Mesenchymal stem cell (in vitro differentiated cells and primary cell): ENCODE measurements at regions not wholly inside any gene's neighbourhood (a gene's known extent, or its start where the extent isn't known, plus 50 kb on each side); places are given as distances from the start of the nearest gene placed in this dataset.

ENCODE experiments used
- DNase-seq: peaks from one replicate; pipeline ENCODE4 v3.0.0-alpha.2; 2013
- H2AFZ ChIP-seq: one replicate; pipeline ENCODE4 v1.6.1; 2013; ENCODE audit warnings: low read depth, mild to moderate bottlenecking, control low read depth, inconsistent platforms, low read length, moderate library complexity
- H2AK5ac ChIP-seq: 2 replicates; pipeline ENCODE4 v1.6.1; 2013; ENCODE audit warnings: low read length, moderate library complexity, mild to moderate bottlenecking, inconsistent platforms; ENCODE audit not compliant: severe bottlenecking
- H2BK120ac ChIP-seq: one replicate; pipeline ENCODE4 v1.6.1; 2013; ENCODE audit warnings: low read depth, mild to moderate bottlenecking, inconsistent platforms, low read length, moderate library complexity
- H2BK12ac ChIP-seq, 2 experiments: one replicate each; pipeline ENCODE4 v1.6.1; 2013; ENCODE audit warnings: inconsistent platforms in 2 of 2, low read length in 2 of 2, mild to moderate bottlenecking in 2 of 2, moderate library complexity in 2 of 2, control low read depth in 1 of 2
- H2BK15ac ChIP-seq: one replicate; pipeline ENCODE4 v1.6.1; 2013; ENCODE audit warnings: mild to moderate bottlenecking, low read depth, inconsistent platforms; ENCODE audit not compliant: poor library complexity, severe bottlenecking
- H2BK5ac ChIP-seq: 2 replicates; pipeline ENCODE4 v1.6.1; 2013; ENCODE audit warnings: low read depth, mild to moderate bottlenecking, low read length, control low read depth, inconsistent platforms; ENCODE audit not compliant: poor library complexity, severe bottlenecking
- H3K14ac ChIP-seq, 2 experiments: one replicate each; pipeline ENCODE4 v1.6.1; 2013; ENCODE audit warnings: inconsistent platforms in 2 of 2, low read length in 2 of 2, control low read depth in 1 of 2, mild to moderate bottlenecking in 1 of 2, moderate library complexity in 1 of 2
- H3K18ac ChIP-seq, 2 experiments: one replicate each; pipeline ENCODE4 v1.6.1; 2013; ENCODE audit warnings: inconsistent platforms in 2 of 2, low read length in 2 of 2, control low read depth in 1 of 2, low read depth in 1 of 2, mild to moderate bottlenecking in 1 of 2
- H3K23ac ChIP-seq, 2 experiments: one replicate each; pipeline ENCODE4 v1.6.1; 2013; ENCODE audit warnings: inconsistent platforms in 2 of 2, low read length in 2 of 2, mild to moderate bottlenecking in 2 of 2, moderate library complexity in 2 of 2, control low read depth in 1 of 2
- H3K27ac ChIP-seq: 2 replicates; pipeline ENCODE4 v1.5.1; 2013; ENCODE audit warnings: mild to moderate bottlenecking, moderate library complexity, low read length, control low read depth, inconsistent platforms; ENCODE audit not compliant: poor library complexity, severe bottlenecking
- H3K27me3 ChIP-seq, 2 experiments: 2 replicates each; pipeline versions ENCODE4 v1.6.1 to v1.7.0; 2013; ENCODE audit warnings: low read length in 2 of 2, mild to moderate bottlenecking in 2 of 2, moderate library complexity in 2 of 2, control low read depth in 1 of 2, inconsistent platforms in 1 of 2; ENCODE audit not compliant: control insufficient read depth in 1 of 2, insufficient read depth in 1 of 2
- H3K36me3 ChIP-seq, 2 experiments: 2 replicates each; pipeline versions ENCODE4 v1.6.1 to v1.7.0; 2013; ENCODE audit warnings: low read length in 2 of 2, control low read depth in 1 of 2, inconsistent platforms in 1 of 2, low read depth in 1 of 2, mild to moderate bottlenecking in 1 of 2; ENCODE audit not compliant: insufficient read depth in 2 of 2, control insufficient read depth in 1 of 2
- H3K4ac ChIP-seq, 2 experiments: one replicate each; pipeline ENCODE4 v1.6.1; 2013; ENCODE audit warnings: inconsistent platforms in 2 of 2, low read length in 2 of 2, mild to moderate bottlenecking in 2 of 2, moderate library complexity in 2 of 2, control low read depth in 1 of 2, low read depth in 1 of 2
- H3K4me1 ChIP-seq: 2 replicates; pipeline ENCODE4 v1.6.1; 2013; ENCODE audit warnings: low read depth, low read length, control low read depth; ENCODE audit not compliant: control insufficient read depth, insufficient read depth
- H3K4me2 ChIP-seq: 2 replicates; pipeline ENCODE4 v1.6.1; 2013; ENCODE audit warnings: low read length, mild to moderate bottlenecking, inconsistent platforms; ENCODE audit not compliant: poor library complexity, severe bottlenecking
- H3K4me3 ChIP-seq, 2 experiments: 2 replicates each; pipeline versions ENCODE4 v1.5.1 to v1.7.0; 2013; ENCODE audit warnings: low read length in 2 of 2, mild to moderate bottlenecking in 2 of 2, control low read depth in 1 of 2, low read depth in 1 of 2; ENCODE audit not compliant: insufficient read depth in 1 of 2
- H3K79me1 ChIP-seq: replicated peaks from 2 replicates; pipeline ENCODE4 v1.6.1; 2013; ENCODE audit warnings: mild to moderate bottlenecking, control low read depth, low read length, inconsistent platforms; ENCODE audit not compliant: poor library complexity, severe bottlenecking
- H3K9ac ChIP-seq: 2 replicates; pipeline ENCODE4 v1.7.0; 2013; ENCODE audit warnings: mild to moderate bottlenecking, low read length, moderate library complexity
- H3K9me3 ChIP-seq: 2 replicates; pipeline ENCODE4 v1.7.0; 2013; ENCODE audit warnings: mild to moderate bottlenecking, low read length; ENCODE audit not compliant: control insufficient read depth
- H4K8ac ChIP-seq: one replicate; pipeline ENCODE4 v1.6.1; 2013; ENCODE audit warnings: inconsistent platforms, mild to moderate bottlenecking, low read length, moderate library complexity
- H4K91ac ChIP-seq: one replicate; pipeline ENCODE4 v1.6.1; 2013; ENCODE audit warnings: mild to moderate bottlenecking, low read length, inconsistent platforms
- WGBS: methylation state at CpG from one replicate; pipeline ENCODE4 v1.1.7; 2013; ENCODE audit warnings: mixed read lengths; 5-methylcytosine and 5-hydroxymethylcytosine counted together

- no peak overlapping the region for H3K4ac ChIP-seq
- no peak overlapping the region for H3K4me2 ChIP-seq
- no peak overlapping the region for H2BK120ac ChIP-seq
- H3K14ac ChIP-seq, result no peak overlapping the region
- H2AFZ ChIP-seq, result no peak overlapping the region
- no peak overlapping the region for H4K91ac ChIP-seq
- peaks cover 0 to 5% of the 10 kb centered on the region in 2 experiments for H3K27me3 ChIP-seq
- WGBS, result 84% methylated on average over 6 of the region's 6 CpGs
- DNase-seq, result no peak
- no peaks in the 10 kb centered on the region for H3K9me3 ChIP-seq
- no peak overlapping the region for H4K8ac ChIP-seq
- H3K27ac ChIP-seq, result no peak overlapping the region
- H3K79me1 ChIP-seq, result no peaks in the 10 kb centered on the region
- H3K4me3 ChIP-seq, result no peak overlapping the region
- no peaks in the 10 kb centered on the region for H3K36me3 ChIP-seq
- H2BK5ac ChIP-seq, result no peak overlapping the region
- H2BK15ac ChIP-seq, result no peak overlapping the region
- H3K23ac ChIP-seq, result no peak overlapping the region
- no peak overlapping the region for H3K9ac ChIP-seq
- H2BK12ac ChIP-seq, result no peak overlapping the region
- no peak overlapping the region for H3K18ac ChIP-seq
- no peaks in the 10 kb centered on the region for H3K4me1 ChIP-seq
- no peak overlapping the region for H2AK5ac ChIP-seq
These were observed 79.1 kb upstream of the MYCN start for GRCh38 chr2:15861172-15861822.

- DNase-seq, result no peak
- Histone ChIP-seq H3K27me3 (peaks cover 0 to 5% of the 10 kb centered on the region in 2 experiments), H3K18ac (no peak overlapping the region), H3K27ac (no peak overlapping the region), H2BK12ac (no peak overlapping the region), H4K91ac (no peak overlapping the region), H3K36me3 (no peaks in the 10 kb centered on the region), H2BK5ac (no peak overlapping the region), H3K79me1 (no peaks in the 10 kb centered on the region), H3K14ac (no peak overlapping the region), H2BK15ac (no peak overlapping the region), H3K9ac (no peak overlapping the region), H3K4me1 (no peaks in the 10 kb centered on the region), H3K9me3 (no peaks in the 10 kb centered on the region), H3K4me3 (no peak overlapping the region), H3K4ac (no peak overlapping the region), H3K4me2 (no peak overlapping the region), H2AFZ (no peak overlapping the region), H4K8ac (no peak overlapping the region), H2AK5ac (no peak overlapping the region), H3K23ac (no peak overlapping the region), H2BK120ac (no peak overlapping the region)
- no CpG with 5 or more reads among the region's 1 CpG for WGBS
These were observed 78.5 kb upstream of the MYCN start for GRCh38 chr2:15861898-15862297.

GRCh38 chr2:15863089-15863488, 77.3 kb upstream of the MYCN start:
- Histone ChIP-seq H3K18ac (no peak overlapping the region), H3K9ac (no peak overlapping the region), H3K79me1 (no peaks in the 10 kb centered on the region), H2BK5ac (no peak overlapping the region), H2AFZ (no peak overlapping the region), H3K4me3 (no peak overlapping the region), H4K91ac (no peak overlapping the region), H3K14ac (no peak overlapping the region), H3K9me3 (no peaks in the 10 kb centered on the region), H3K23ac (no peak overlapping the region), H3K27me3 (no peaks in the 10 kb centered on the region), H3K4me2 (no peak overlapping the region), H2AK5ac (no peak overlapping the region), H2BK15ac (no peak overlapping the region), H3K4me1 (no peaks in the 10 kb centered on the region), H2BK12ac (no peak overlapping the region), H3K36me3 (no peaks in the 10 kb centered on the region), H3K4ac (no peak overlapping the region), H4K8ac (no peak overlapping the region), H2BK120ac (no peak overlapping the region), H3K27ac (no peak overlapping the region)
- WGBS, result 80% methylated on average over 1 of the region's 2 CpGs
- DNase-seq, result no peak

- H3K4ac ChIP-seq, result no peak overlapping the region
- no peak overlapping the region for H2AFZ ChIP-seq
- no peak overlapping the region for H2BK120ac ChIP-seq
- no peak overlapping the region for H3K23ac ChIP-seq
- no peak overlapping the region for H2BK15ac ChIP-seq
- no peak overlapping the region for H3K27ac ChIP-seq
- H3K9me3 ChIP-seq, result no peaks in the 10 kb centered on the region
- H3K79me1 ChIP-seq, result no peaks in the 10 kb centered on the region
- no peak overlapping the region for H3K4me2 ChIP-seq
- no peak overlapping the region for H3K9ac ChIP-seq
- H2BK12ac ChIP-seq, result no peak overlapping the region
- WGBS, result 96% methylated on average over 3 of the region's 5 CpGs
- H3K18ac ChIP-seq, result no peak overlapping the region
- H2AK5ac ChIP-seq, result no peak overlapping the region
- no peak overlapping the region for H2BK5ac ChIP-seq
- no peak overlapping the region for H4K8ac ChIP-seq
- H3K4me1 ChIP-seq, result no peaks in the 10 kb centered on the region
- no peak overlapping the region for H3K4me3 ChIP-seq
- H3K36me3 ChIP-seq, result no peaks in the 10 kb centered on the region
- H3K27me3 ChIP-seq, result no peaks in the 10 kb centered on the region
- H4K91ac ChIP-seq, result no peak overlapping the region
- H3K14ac ChIP-seq, result no peak overlapping the region
- no peak for DNase-seq
These were observed 76.7 kb upstream of the MYCN start for GRCh38 chr2:15863494-15864175.
